Ovary (tissue), 7 donors: ENCODE measurements at regions not wholly inside any gene's neighbourhood (a gene's known extent, or its start where the extent isn't known, plus 50 kb on each side); places are given as distances from the start of the nearest gene placed in this dataset.
A peak's percentile ranks its signal among the peaks of the same experiment; 100 is the strongest.

Source experiments
- DNase-seq, 5 donors: peaks; one replicate each; pipeline ENCODE4 v3.0.0-alpha.2; 2019 to 2020
- H3K27ac ChIP-seq, 2 donors: fragments of 200-600 bp; one replicate each; pipeline versions ENCODE4 v1.5.1 to v1.8.0; 2019 to 2022
- H3K27me3 ChIP-seq: fragments of 200-600 bp; one replicate; pipeline ENCODE4 v1.8.0; 2022
- H3K36me3 ChIP-seq: fragments of 200-600 bp; sonication (generic); one replicate; pipeline ENCODE4 v1.5.1; 2019
- H3K4me1 ChIP-seq: one replicate; pipeline ENCODE4 v1.8.1; 2013; ENCODE audit warnings: mild to moderate bottlenecking, moderate library complexity; ENCODE audit not compliant: insufficient read depth
- H3K4me3 ChIP-seq: fragments of 200-600 bp; sonication (generic); one replicate; pipeline ENCODE4 v1.5.1; 2017
- H3K9me3 ChIP-seq, 2 donors: fragments of 200-600 bp in 1 of 2; sonication (generic) in 1 of 2; one replicate each; pipeline versions ENCODE4 v1.5.1 to v1.8.1; 2013 to 2019; ENCODE audit warnings: mild to moderate bottlenecking in 1 of 2, moderate library complexity in 1 of 2
- EP300 ChIP-seq: sonication (generic); formaldehyde crosslinking; IDR thresholded peaks from one replicate; pipeline ENCODE4 v1.6.1; 2017; ENCODE audit warnings: antibody characterized with exemption
- POLR2A ChIP-seq: fragments of 450-650 bp; IDR thresholded peaks from one replicate; pipeline ENCODE4 v1.6.1; 2017; ENCODE audit warnings: antibody characterized with exemption, mild to moderate bottlenecking, moderate library complexity
- WGBS, 3 donors: extraction: QIAGEN DNeasy Blood & Tissue Kit in 1 of 3; methylation state at CpG; one replicate each; pipeline versions ENCODE4 v1.1.5 to v1.1.7; 2013 to 2017; 5-methylcytosine and 5-hydroxymethylcytosine counted together
- intact Hi-C, 4 donors: fragments of 100-400 bp; cut with DNase I; formaldehyde crosslinking; loops; one replicate each; pipeline versions ENCODE4 v1.11.0 to v1.15.1; 2022 to 2023
- TF ChIP-seq, protein P1 (sequence below), 3 donors: fragments of 450-650 bp in 2 of 3; fragments of 200-600 bp in 1 of 3; IDR thresholded peaks; one replicate each; pipeline versions ENCODE4 v1.5.1 to v1.8.0; 2016 to 2022; ENCODE audit warnings: antibody characterized with exemption in 3 of 3, mild to moderate bottlenecking in 1 of 3
- donor health status: DM: no; HTN: no; CAD: no; lungs with moderate emphysema.
- donor health status: DM: no; HTN: no; CAD: no.
- donor health status: Bipolar disorder and iron deficiency.
- donor health status: DM: no; HTN: no; CAD: no.
- donor health status: DM: yes; HTN: yes; CAD: no.

DNA sequence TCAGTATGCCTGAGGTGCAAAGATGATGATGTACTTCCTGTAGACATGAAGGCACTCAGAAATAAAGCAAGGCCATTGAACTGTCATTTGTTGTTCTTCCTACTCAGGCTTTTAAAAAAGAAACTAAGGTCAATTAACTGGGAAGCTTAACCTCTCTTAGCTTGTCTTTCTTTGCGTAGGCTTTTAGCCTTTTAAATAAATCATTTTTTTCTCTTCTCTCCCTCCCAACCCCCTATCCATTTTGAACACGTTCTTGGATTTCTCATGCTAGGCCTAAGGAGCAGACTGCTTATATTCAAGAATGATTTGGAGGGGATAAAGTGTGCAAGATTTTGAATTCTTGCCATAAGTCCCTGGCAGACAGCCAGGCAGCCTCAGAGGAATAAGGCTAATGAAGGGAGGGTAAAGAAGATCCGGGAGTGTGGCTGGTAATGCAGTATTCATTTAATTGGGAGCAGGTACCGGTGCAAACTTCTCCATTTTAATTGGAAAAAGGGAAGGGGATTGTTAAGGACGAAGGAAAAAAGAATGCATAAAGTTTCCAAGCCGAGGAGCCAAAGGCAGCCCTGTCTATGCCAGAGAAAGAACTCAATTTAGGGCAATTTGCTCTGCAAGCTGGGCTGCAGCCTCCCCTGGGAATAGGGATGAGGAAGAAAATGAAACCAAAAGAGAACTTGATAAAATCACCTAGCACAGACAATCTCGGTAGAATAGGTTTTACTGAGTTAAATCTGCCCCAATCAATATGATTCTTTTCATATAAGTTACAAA is 343.8 kb upstream of the MMS22L start:
- Histone ChIP-seq H3K4me3 (peak overlapping the region; percentile 15), H3K27ac (no peak overlapping the region), H3K9me3 (no peaks in the 10 kb centered on the region), H3K27me3 (no peaks in the 10 kb centered on the region), H3K4me1 (peaks cover 3% of the 10 kb centered on the region), H3K36me3 (no peaks in the 10 kb centered on the region)
- peak in 1 of 5 donors; percentile 26 for DNase-seq
- intact Hi-C loops, result no loop called here
- 7 to 11% (median 8%) methylated on average over 7 of the region's 7 CpGs for WGBS, 3 donors
- TF ChIP-seq POLR2A, result no peak
- TF ChIP-seq EP300, result no peak
- TF ChIP-seq, protein P1, sequence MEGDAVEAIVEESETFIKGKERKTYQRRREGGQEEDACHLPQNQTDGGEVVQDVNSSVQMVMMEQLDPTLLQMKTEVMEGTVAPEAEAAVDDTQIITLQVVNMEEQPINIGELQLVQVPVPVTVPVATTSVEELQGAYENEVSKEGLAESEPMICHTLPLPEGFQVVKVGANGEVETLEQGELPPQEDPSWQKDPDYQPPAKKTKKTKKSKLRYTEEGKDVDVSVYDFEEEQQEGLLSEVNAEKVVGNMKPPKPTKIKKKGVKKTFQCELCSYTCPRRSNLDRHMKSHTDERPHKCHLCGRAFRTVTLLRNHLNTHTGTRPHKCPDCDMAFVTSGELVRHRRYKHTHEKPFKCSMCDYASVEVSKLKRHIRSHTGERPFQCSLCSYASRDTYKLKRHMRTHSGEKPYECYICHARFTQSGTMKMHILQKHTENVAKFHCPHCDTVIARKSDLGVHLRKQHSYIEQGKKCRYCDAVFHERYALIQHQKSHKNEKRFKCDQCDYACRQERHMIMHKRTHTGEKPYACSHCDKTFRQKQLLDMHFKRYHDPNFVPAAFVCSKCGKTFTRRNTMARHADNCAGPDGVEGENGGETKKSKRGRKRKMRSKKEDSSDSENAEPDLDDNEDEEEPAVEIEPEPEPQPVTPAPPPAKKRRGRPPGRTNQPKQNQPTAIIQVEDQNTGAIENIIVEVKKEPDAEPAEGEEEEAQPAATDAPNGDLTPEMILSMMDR (IDR thresholded peaks at IDR 0.05), result no peak

DNA sequence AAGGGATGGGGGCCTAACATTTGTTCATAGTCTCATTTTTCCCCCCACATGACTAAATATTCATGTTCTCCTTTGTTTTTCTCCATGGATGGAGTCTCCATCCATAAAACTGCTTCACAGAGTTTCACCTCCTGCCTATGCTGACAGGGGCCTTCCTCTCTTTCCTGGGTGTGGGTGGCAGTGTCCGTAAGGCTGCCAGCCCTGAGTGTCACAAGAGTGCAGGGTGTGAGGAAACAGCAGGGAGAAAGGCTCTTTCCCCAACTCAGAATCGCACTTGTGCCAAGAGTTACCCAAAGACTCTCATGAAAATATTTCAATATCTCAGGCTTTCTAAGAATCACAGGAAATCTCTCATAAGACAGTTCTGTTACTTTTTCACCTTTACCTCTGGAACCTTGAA is 346.2 kb upstream of the MMS22L start:
- no peaks in the 10 kb centered on the region for H3K36me3 ChIP-seq
- no peak overlapping the region for H3K4me3 ChIP-seq
- no peak for TF ChIP-seq EP300
- TF ChIP-seq, protein P1 (IDR thresholded peaks at IDR 0.05), result no peak
- TF ChIP-seq POLR2A, result no peak
- no peak overlapping the region for H3K27ac ChIP-seq
- intact Hi-C loops, result no loop called here
- no peaks in the 10 kb centered on the region for H3K27me3 ChIP-seq
- 83 to 91% (median 85%) methylated on average over 2 of the region's 2 CpGs for WGBS, 3 donors
- H3K4me1 ChIP-seq, result peaks cover 3% of the 10 kb centered on the region
- no peaks in the 10 kb centered on the region for H3K9me3 ChIP-seq
- DNase-seq, result no peak

DNA sequence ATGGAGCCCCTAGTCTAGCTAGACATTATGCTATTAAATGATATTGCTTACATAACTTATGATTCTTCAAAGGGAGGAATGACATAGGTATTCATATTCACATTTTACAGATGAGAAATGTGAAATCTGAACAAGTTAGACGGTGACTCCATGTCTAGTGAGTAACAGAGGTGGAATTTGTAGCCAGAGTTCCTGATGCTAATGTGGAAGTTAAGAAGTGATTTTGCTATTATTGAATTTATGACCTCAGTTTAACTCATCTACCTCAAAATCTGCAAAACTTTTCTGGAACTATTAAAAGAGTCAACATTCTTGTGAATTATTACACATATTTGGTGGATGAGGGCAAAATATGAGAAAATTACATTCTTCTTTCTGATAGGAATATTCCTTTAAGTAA is 347.6 kb upstream of the MMS22L start:
- intact Hi-C loops, result no loop called here
- no peak for TF ChIP-seq EP300
- TF ChIP-seq POLR2A, result no peak
- TF ChIP-seq, protein P1 (IDR thresholded peaks at IDR 0.05), result no peak
- Histone ChIP-seq H3K4me1 (peaks cover 3% of the 10 kb centered on the region), H3K27ac (no peak overlapping the region), H3K27me3 (no peaks in the 10 kb centered on the region), H3K9me3 (no peaks in the 10 kb centered on the region), H3K36me3 (no peaks in the 10 kb centered on the region), H3K4me3 (no peak overlapping the region)
- DNase-seq, result no peak
- 54 to 67% (median 57%) methylated on average over 1 of the region's 1 CpG for WGBS, 3 donors

DNA sequence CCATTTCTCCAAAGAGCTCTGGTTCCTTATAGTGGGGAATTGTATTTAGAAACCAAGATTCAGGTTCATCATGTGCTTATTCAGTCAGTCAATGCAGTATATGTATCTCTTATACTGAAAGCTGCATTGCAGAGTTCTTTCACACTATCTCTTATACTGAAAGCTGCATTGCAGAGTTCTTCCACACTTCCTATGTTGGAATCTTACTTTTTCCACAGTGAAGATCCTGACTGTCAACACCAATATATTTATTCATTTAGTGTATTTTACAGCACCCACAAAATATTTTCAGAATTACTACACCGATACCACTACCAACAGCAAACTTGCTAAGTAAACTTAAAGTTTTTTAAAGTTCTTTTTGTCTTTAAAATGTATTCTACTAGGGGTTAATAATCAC is 349.3 kb upstream of the MMS22L start:
- intact Hi-C loops, result no loop called here
- H3K27ac ChIP-seq, result no peak overlapping the region
- WGBS, 3 donors, result 93 to 100% (median 100%) methylated on average over 1 of the region's 1 CpG

More for the DNA sequence above, 349.3 kb upstream of the MMS22L start:
- Histone ChIP-seq H3K4me3 (no peak overlapping the region), H3K36me3 (no peaks in the 10 kb centered on the region), H3K9me3 (no peaks in the 10 kb centered on the region), H3K27me3 (no peaks in the 10 kb centered on the region), H3K4me1 (no peaks in the 10 kb centered on the region)
- TF ChIP-seq EP300 (no peak), POLR2A (no peak)
- TF ChIP-seq, protein P1 (IDR thresholded peaks at IDR 0.05), result no peak
- DNase-seq, result no peak
